Heart left ventricle (tissue), 16 donors: ENCODE measurements at regions not wholly inside any gene's neighbourhood (a gene's known extent, or its start where the extent isn't known, plus 50 kb on each side); places are given as distances from the start of the nearest gene placed in this dataset.

Experiments
- ATAC-seq, 4 donors: fragments of 200-7000 bp; cut with Tn5 transposase; one replicate each; pipeline ENCODE4 v1.9.1; 2020 to 2022; ENCODE audit warnings: moderate library complexity in 4 of 4, mild to moderate bottlenecking in 3 of 4, moderate number of reproducible peaks in 1 of 4
- DNase-seq, 5 donors: peaks; one replicate each; pipeline ENCODE4 v3.0.0-alpha.2; 2020
- H3K27ac ChIP-seq, 12 donors: fragments of 200-600 bp; sonication (generic) in 4 of 12; one replicate each; pipeline versions ENCODE4 v1.5.0 to v1.8.0; 2016 to 2022; ENCODE audit warnings: mild to moderate bottlenecking in 2 of 12
- H3K27me3 ChIP-seq, 9 donors: fragments of 200-600 bp; sonication (generic) in 2 of 9; one replicate each; pipeline versions ENCODE4 v1.5.1 to v1.8.0; 2016 to 2022; ENCODE audit warnings: mild to moderate bottlenecking in 3 of 9
- H3K36me3 ChIP-seq, 9 donors: fragments of 200-600 bp; sonication (generic) in 2 of 9; one replicate each; pipeline versions ENCODE4 v1.5.0 to v1.8.0; 2018 to 2022; ENCODE audit warnings: mild to moderate bottlenecking in 2 of 9
- H3K4me1 ChIP-seq, 12 donors: fragments of 200-600 bp; sonication (generic) in 4 of 12; one replicate each; pipeline versions ENCODE4 v1.5.0 to v1.8.0; 2016 to 2022; ENCODE audit warnings: mild to moderate bottlenecking in 3 of 12
- H3K4me3 ChIP-seq, 12 donors: fragments of 200-600 bp; sonication (generic) in 4 of 12; one replicate each; pipeline versions ENCODE4 v1.5.0 to v1.8.0; 2017 to 2022; ENCODE audit warnings: mild to moderate bottlenecking in 9 of 12, moderate library complexity in 4 of 12
- H3K9me3 ChIP-seq, 12 donors: fragments of 200-600 bp; sonication (generic) in 4 of 12; one replicate each; pipeline versions ENCODE4 v1.5.0 to v1.8.0; 2016 to 2022; ENCODE audit warnings: mild to moderate bottlenecking in 1 of 12
- CTCF ChIP-seq, 12 donors: fragments of 200-600 bp; sonication (generic) in 4 of 12; IDR thresholded peaks; one replicate each; pipeline versions ENCODE4 v1.5.0 to v1.8.0; 2018 to 2022; ENCODE audit warnings: antibody characterized with exemption in 12 of 12, mild to moderate bottlenecking in 5 of 12
- POLR2A ChIP-seq, 2 donors: fragments of 450-650 bp; IDR thresholded peaks; one replicate each; pipeline ENCODE4 v1.6.1; 2017; ENCODE audit warnings: antibody characterized with exemption in 2 of 2, mild to moderate bottlenecking in 2 of 2, moderate library complexity in 2 of 2
- WGBS, 4 donors: extraction: QIAGEN DNeasy Blood & Tissue Kit in 2 of 4; methylation state at CpG; one replicate each; pipeline versions ENCODE4 v1.1.5 to v1.1.7; 2013 to 2018; 5-methylcytosine and 5-hydroxymethylcytosine counted together
- intact Hi-C, 10 donors: fragments of 100-400 bp; cut with DNase I; formaldehyde crosslinking; loops; one replicate each; pipeline versions ENCODE4 v1.11.1 to v1.14.2; 2022
- donor health status: ischemic (EF 13 %, LVEDD 7.1; RV severe dilation, severe dysfunction).
- donor health status: healthy with polysubstance abuse.
- donor health status: DM: no; HTN: yes; CAD: no.
- donor health status: DM: no; HTN: no; CAD: no.
- donor health status: ischemic (EF 25% LVEDD 6.9; RV normal size, moderate dysfunction).
- donor health status: ischemic (EF 25% LVEDD 5.7; RV mildly dilated, moderate dysfunction).
- donor health status: healthy.
- donor health status: DM: yes; HTN: yes; CAD: no.
- donor health status: ischemic (EF 35%, LVEDD 5.7; RV mildly dilated, moderate dysfunction).
- donor health status: nonischemic (EF 11% LVEDD 7.7; RV severe dilation, severe dysfunction).
- donor health status: DM: yes; HTN: yes; CAD: no.
- donor health status: PGD.
- donor health status: ischemic (EF 29% LVEDD 5.4; RV normal size, mild dysfunction).
- donor health status: nonischemic (EF 23%, LVEDD 6.1; RV moderate dilation, normal function).

DNA sequence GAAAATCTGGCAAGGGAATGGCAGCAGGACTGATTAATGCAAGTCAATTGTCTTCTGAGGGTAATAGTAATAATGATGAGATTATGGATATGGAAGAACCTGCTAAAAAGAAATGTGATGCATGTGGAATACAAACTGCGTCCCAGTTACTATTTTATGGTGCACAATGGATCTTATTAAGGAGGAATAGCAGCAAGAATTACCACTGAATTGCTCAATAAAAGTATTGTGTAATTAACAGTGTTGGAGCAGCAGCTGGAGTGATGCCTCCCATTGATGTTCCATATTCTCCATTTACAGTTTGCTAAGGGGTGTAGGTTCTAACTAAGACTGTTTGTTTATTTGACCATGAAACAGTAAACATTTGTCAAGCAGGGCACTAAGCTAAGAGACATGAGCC lies 167.9 kb downstream of the HRH4 start:
- Histone ChIP-seq H3K4me1 (peaks cover 0 to 48% (median 33%) of the 10 kb centered on the region in 12 donors), H3K4me3 (peak overlapping the region in 2 of 12 donors; percentile 12 to 28), H3K36me3 (no peaks in the 10 kb centered on the region), H3K9me3 (no peaks in the 10 kb centered on the region), H3K27me3 (no peaks in the 10 kb centered on the region), H3K27ac (peak overlapping the region in 5 of 12 donors; percentile 3 to 58 (median 28))
- TF ChIP-seq CTCF (IDR thresholded peaks at IDR 0.05) = no peak
- TF ChIP-seq POLR2A (IDR thresholded peaks at IDR 0.05) = no peak
- no peak for DNase-seq
- intact Hi-C loops = loop anchor here in 2 of 10 donors (5.0 kb wide), 1 partner anchor 34 kb away; no protein-coding TSS in a partner anchor
- 53 to 64% (median 58%) methylated on average over 1 of the region's 1 CpG for WGBS, 4 donors
- ATAC-seq = peak in 1 of 4 donors; percentile 33

GRCh38 chr18:24629921-24630320 lies 169.5 kb downstream of the HRH4 start:
- H3K27ac ChIP-seq = peak overlapping the region in 3 of 12 donors; percentile 13 to 53 (median 20)
- ATAC-seq = peak in 2 of 4 donors; percentile 17 to 25
- no peak for TF ChIP-seq POLR2A (IDR thresholded peaks at IDR 0.05)
- no peak for TF ChIP-seq CTCF (IDR thresholded peaks at IDR 0.05)
- peaks cover 0 to 48% (median 33%) of the 10 kb centered on the region in 12 donors for H3K4me1 ChIP-seq
- no peaks in the 10 kb centered on the region for H3K9me3 ChIP-seq
- WGBS, 4 donors = 55 to 62% (median 56%) methylated on average over 3 of the region's 3 CpGs
- no peak overlapping the region for H3K4me3 ChIP-seq
- DNase-seq = no peak
- intact Hi-C loops = loop anchor here in 2 of 10 donors (5.0 kb wide), 1 partner anchor 32 kb away; no protein-coding TSS in a partner anchor
- H3K27me3 ChIP-seq = no peaks in the 10 kb centered on the region
- H3K36me3 ChIP-seq = no peaks in the 10 kb centered on the region

- 69 to 77% (median 72%) methylated on average over 10 of the region's 10 CpGs for WGBS, 4 donors
- ATAC-seq = no peak
- no peaks in the 10 kb centered on the region for H3K9me3 ChIP-seq
- peaks cover 0 to 48% (median 33%) of the 10 kb centered on the region in 12 donors for H3K4me1 ChIP-seq
- DNase-seq = no peak
- no peak overlapping the region for H3K4me3 ChIP-seq
- intact Hi-C loops = no loop called here
- TF ChIP-seq POLR2A (IDR thresholded peaks at IDR 0.05) = no peak
- no peak for TF ChIP-seq CTCF (IDR thresholded peaks at IDR 0.05)
- H3K36me3 ChIP-seq = no peaks in the 10 kb centered on the region
- no peaks in the 10 kb centered on the region for H3K27me3 ChIP-seq
- H3K27ac ChIP-seq = peak overlapping the region in 3 of 12 donors; percentile 13 to 53 (median 20)
Observed at GRCh38 chr18:24630346-24630880, 170.0 kb downstream of the HRH4 start.

- H3K4me1 ChIP-seq = peaks cover 0 to 48% (median 33%) of the 10 kb centered on the region in 12 donors
- ATAC-seq (peak in 3 of 4 donors; percentile 70 to 80 (median 72)), DNase-seq (peak; percentile 31 to 57 (median 56))
- H3K27ac ChIP-seq = peak overlapping the region in 8 of 12 donors; percentile 24 to 66 (median 55)
- 26 to 44% (median 42%) methylated on average over 21 of the region's 21 CpGs for WGBS, 4 donors
- no peaks in the 10 kb centered on the region for H3K36me3 ChIP-seq
- no peaks in the 10 kb centered on the region for H3K9me3 ChIP-seq
- no peak for TF ChIP-seq POLR2A (IDR thresholded peaks at IDR 0.05)
- TF ChIP-seq CTCF (IDR thresholded peaks at IDR 0.05) = peak in 3 of 12 donors; percentile 17 to 29 (median 24)
- H3K27me3 ChIP-seq = no peaks in the 10 kb centered on the region
- peak overlapping the region in 8 of 12 donors; percentile 2 to 42 (median 25) for H3K4me3 ChIP-seq
- intact Hi-C loops = no loop called here
Observed at GRCh38 chr18:24631243-24632025, 171.0 kb downstream of the HRH4 start.
